SK-N-SH treated with all-trans-retinoic acid at 6 μM for 48 hours (cell line): ENCODE measurements at regions not wholly inside any gene's neighbourhood (a gene's known extent, or its start where the extent isn't known, plus 50 kb on each side); places are given as distances from the start of the nearest gene placed in this dataset.
"Not testable (repeated sequence)": the region's sequence is repeated elsewhere in the genome, so short reads cannot be mapped to it uniquely, and the experiment has no call there.

Experiments
- ATAC-seq: fragments of 200-7000 bp; cut with Tn5 transposase; 3 replicates; pipeline ENCODE4 v1.9.1; 2020; ENCODE audit warnings: mild to moderate bottlenecking, moderate library complexity
- ARNTL ChIP-seq: fragments of 450-650 bp; formaldehyde crosslinking; IDR thresholded peaks from 2 replicates; pipeline ENCODE4 v1.5.0; 2020; ENCODE audit warnings: low read depth, mild to moderate bottlenecking, moderate library complexity, borderline replicate concordance
- BACH2 ChIP-seq: fragments of 250-450 bp; sonication (Bioruptor Pico); IDR thresholded peaks from 2 replicates; pipeline ENCODE4 v1.9.0; 2021; ENCODE audit warnings: mild to moderate bottlenecking, borderline replicate concordance
- CREB5 ChIP-seq: fragments of 250-450 bp; sonication (Bioruptor Pico); IDR thresholded peaks from 2 replicates; pipeline ENCODE4 v1.5.1; 2020; ENCODE audit warnings: low read depth, mild to moderate bottlenecking, moderate library complexity
- CSDC2 ChIP-seq: fragments of 250-450 bp; sonication (Bioruptor Pico); IDR thresholded peaks from 2 replicates; pipeline ENCODE4 v1.5.0; 2020; ENCODE audit warnings: mild to moderate bottlenecking, moderate library complexity
- ESRRG ChIP-seq: fragments of 250-450 bp; sonication (Bioruptor Pico); IDR thresholded peaks from 2 replicates; pipeline ENCODE4 v1.6.1; 2021; ENCODE audit warnings: mild to moderate bottlenecking
- GLIS3 ChIP-seq: fragments of 250-450 bp; sonication (Bioruptor Pico); IDR thresholded peaks from 2 replicates; pipeline ENCODE4 v1.5.0; 2020; ENCODE audit warnings: mild to moderate bottlenecking, moderate library complexity
- ISL1 ChIP-seq: fragments of 250-450 bp; sonication (Bioruptor Pico); IDR thresholded peaks from 2 replicates; pipeline ENCODE4 v2.1.2; 2022; ENCODE audit warnings: mild to moderate bottlenecking, moderate library complexity
- PATZ1 ChIP-seq: fragments of 250-450 bp; sonication (Bioruptor Pico); IDR thresholded peaks from 2 replicates; pipeline ENCODE4 v1.8.0; 2020; ENCODE audit warnings: mild to moderate bottlenecking, moderate library complexity, borderline replicate concordance
- POU6F1 ChIP-seq: fragments of 250-450 bp; sonication (Bioruptor Pico); IDR thresholded peaks from 2 replicates; pipeline ENCODE4 v1.8.0; 2021; ENCODE audit warnings: low read depth, mild to moderate bottlenecking, moderate library complexity, borderline replicate concordance
- PPARA ChIP-seq: fragments of 250-450 bp; sonication (Bioruptor Pico); IDR thresholded peaks from 2 replicates; pipeline ENCODE4 v1.5.0; 2020; ENCODE audit warnings: mild to moderate bottlenecking, borderline replicate concordance
- RARB ChIP-seq: fragments of 250-450 bp; sonication (Bioruptor Pico); IDR thresholded peaks from 2 replicates; pipeline ENCODE4 v1.8.0; 2021; ENCODE audit warnings: mild to moderate bottlenecking, moderate library complexity
- SNAI2 ChIP-seq: fragments of 250-450 bp; sonication (Bioruptor Pico); IDR thresholded peaks from 2 replicates; pipeline ENCODE4 v1.5.0; 2020; ENCODE audit warnings: mild to moderate bottlenecking, moderate library complexity
- TCF4 ChIP-seq: fragments of 250-450 bp; sonication (Bioruptor Pico); IDR thresholded peaks from 2 replicates; pipeline ENCODE4 v1.8.0; 2021; ENCODE audit warnings: mild to moderate bottlenecking, moderate library complexity, borderline replicate concordance
- TSHZ2 ChIP-seq: fragments of 250-450 bp; sonication (Bioruptor Pico); IDR thresholded peaks from 2 replicates; pipeline ENCODE4 v1.5.0; 2020; ENCODE audit warnings: mild to moderate bottlenecking, moderate library complexity
- ZC3H10 ChIP-seq: fragments of 250-450 bp; sonication (Bioruptor Pico); IDR thresholded peaks from 2 replicates; pipeline ENCODE4 v1.5.1; 2021; ENCODE audit warnings: mild to moderate bottlenecking, moderate library complexity
- ZFP3 ChIP-seq: fragments of 250-450 bp; sonication (Bioruptor Pico); IDR thresholded peaks from 2 replicates; pipeline ENCODE4 v1.5.0; 2020; ENCODE audit warnings: mild to moderate bottlenecking, moderate library complexity
- ZFP30 ChIP-seq: fragments of 450-650 bp; formaldehyde crosslinking; IDR thresholded peaks from 2 replicates; pipeline ENCODE4 v1.5.0; 2022; ENCODE audit warnings: mild to moderate bottlenecking, moderate library complexity
- ZNF565 ChIP-seq: fragments of 450-650 bp; formaldehyde crosslinking; conservative IDR thresholded peaks from 2 replicates; pipeline ENCODE4 v1.5.0; 2020; ENCODE audit warnings: low read depth, mild to moderate bottlenecking, moderate library complexity
- ZNF70 ChIP-seq: fragments of 450-650 bp; formaldehyde crosslinking; IDR thresholded peaks from 2 replicates; pipeline ENCODE4 v1.5.0; 2020; ENCODE audit warnings: mild to moderate bottlenecking, moderate library complexity
- ZNF8 ChIP-seq: fragments of 450-650 bp; formaldehyde crosslinking; IDR thresholded peaks from 2 replicates; pipeline ENCODE4 v1.5.0; 2020; ENCODE audit warnings: mild to moderate bottlenecking, moderate library complexity
- TF ChIP-seq, protein P1 (sequence below): fragments of 250-450 bp; sonication (Bioruptor Pico); IDR thresholded peaks from 2 replicates; pipeline ENCODE4 v1.5.1; 2021; ENCODE audit warnings: mild to moderate bottlenecking, moderate library complexity

DNA sequence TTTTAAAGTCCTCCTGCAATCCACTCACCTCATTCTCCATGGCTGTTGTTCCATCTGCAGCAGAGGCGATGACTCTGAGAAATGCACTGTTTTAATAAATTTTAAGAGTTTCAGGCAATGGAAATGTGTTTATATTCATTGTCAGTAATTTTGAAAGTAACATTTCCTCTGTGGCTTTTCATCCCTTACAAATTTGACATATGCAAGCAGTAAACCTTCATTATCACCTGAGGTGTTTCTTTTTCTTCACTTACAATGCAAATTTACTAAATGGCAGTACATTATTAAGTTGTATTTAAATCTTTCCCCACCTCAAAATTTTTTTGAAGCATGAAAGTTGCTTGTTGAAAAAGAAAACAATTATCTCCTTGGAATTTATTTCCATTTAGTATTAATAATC, 136.9 kb downstream of the DIRAS2 start:
- ATAC-seq: no peak

GRCh38 chr9:90506402-90506801, 136.2 kb downstream of the DIRAS2 start:
- ATAC-seq: not testable (repeated sequence)

More for the DNA sequence above, 136.9 kb downstream of the DIRAS2 start:
- TF ChIP-seq CSDC2 (no peak), CREB5 (CRISPR knock-in tag) (no peak)

DNA sequence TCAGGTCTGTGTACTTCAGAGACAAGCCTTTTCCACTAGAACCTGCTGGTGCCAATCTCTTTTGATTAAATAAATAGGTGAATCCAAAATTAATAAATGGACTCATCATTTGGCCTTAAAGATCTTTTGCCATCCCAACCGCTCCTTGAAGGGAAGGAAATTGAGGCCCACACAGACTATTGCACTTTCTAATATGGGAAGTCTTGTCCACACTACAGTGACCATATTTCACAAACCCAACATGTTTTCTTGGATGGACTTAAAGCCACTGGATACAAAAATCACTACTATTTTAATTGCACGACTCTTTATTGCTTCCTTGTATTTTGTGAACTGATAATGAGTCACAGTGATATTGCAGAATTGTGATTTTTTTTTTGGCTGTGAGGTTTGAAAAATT, 135.0 kb downstream of the DIRAS2 start:
- no peak for ATAC-seq
- no peak for TF ChIP-seq ZNF70 (CRISPR knock-in tag)
- no peak for TF ChIP-seq CSDC2
- TF ChIP-seq, protein P1, sequence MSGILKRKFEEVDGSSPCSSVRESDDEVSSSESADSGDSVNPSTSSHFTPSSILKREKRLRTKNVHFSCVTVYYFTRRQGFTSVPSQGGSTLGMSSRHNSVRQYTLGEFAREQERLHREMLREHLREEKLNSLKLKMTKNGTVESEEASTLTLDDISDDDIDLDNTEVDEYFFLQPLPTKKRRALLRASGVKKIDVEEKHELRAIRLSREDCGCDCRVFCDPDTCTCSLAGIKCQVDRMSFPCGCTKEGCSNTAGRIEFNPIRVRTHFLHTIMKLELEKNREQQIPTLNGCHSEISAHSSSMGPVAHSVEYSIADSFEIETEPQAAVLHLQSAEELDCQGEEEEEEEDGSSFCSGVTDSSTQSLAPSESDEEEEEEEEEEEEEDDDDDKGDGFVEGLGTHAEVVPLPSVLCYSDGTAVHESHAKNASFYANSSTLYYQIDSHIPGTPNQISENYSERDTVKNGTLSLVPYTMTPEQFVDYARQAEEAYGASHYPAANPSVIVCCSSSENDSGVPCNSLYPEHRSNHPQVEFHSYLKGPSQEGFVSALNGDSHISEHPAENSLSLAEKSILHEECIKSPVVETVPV: no peak
- no peak for TF ChIP-seq SNAI2 (CRISPR knock-in tag)
- no peak for TF ChIP-seq TCF4 (CRISPR knock-in tag)
- no peak for TF ChIP-seq PPARA (CRISPR knock-in tag)
- TF ChIP-seq PATZ1 (CRISPR knock-in tag): no peak
- TF ChIP-seq RARB (CRISPR knock-in tag): no peak
- no peak for TF ChIP-seq BACH2
- TF ChIP-seq ARNTL: no peak
- TF ChIP-seq ZNF8 (CRISPR knock-in tag): no peak
- TF ChIP-seq CREB5 (CRISPR knock-in tag): no peak
- TF ChIP-seq ZFP3 (CRISPR knock-in tag): no peak
- no peak for TF ChIP-seq ISL1 (CRISPR knock-in tag)
- TF ChIP-seq ESRRG: no peak
- no peak for TF ChIP-seq GLIS3
- no peak for TF ChIP-seq ZC3H10 (CRISPR knock-in tag)

GRCh38 chr9:90508940-90509339, 133.7 kb downstream of the DIRAS2 start:
- ATAC-seq: no peak
- TF ChIP-seq ZFP30: no peak
- TF ChIP-seq TCF4 (CRISPR knock-in tag): no peak

GRCh38 chr9:90511711-90512110, 130.9 kb downstream of the DIRAS2 start:
- ATAC-seq: no peak
- no peak for TF ChIP-seq ZNF70 (CRISPR knock-in tag)
- TF ChIP-seq BACH2: no peak
- no peak for TF ChIP-seq TSHZ2 (CRISPR knock-in tag)
- no peak for TF ChIP-seq ZNF8 (CRISPR knock-in tag)
- no peak for TF ChIP-seq POU6F1 (CRISPR knock-in tag)
- TF ChIP-seq ZFP30: no peak
- TF ChIP-seq SNAI2 (CRISPR knock-in tag): no peak
- no peak for TF ChIP-seq PPARA (CRISPR knock-in tag)
- no peak for TF ChIP-seq RARB (CRISPR knock-in tag)
- TF ChIP-seq PATZ1 (CRISPR knock-in tag): no peak
- TF ChIP-seq ZC3H10 (CRISPR knock-in tag): no peak
- TF ChIP-seq CSDC2: no peak
- no peak for TF ChIP-seq ISL1 (CRISPR knock-in tag)
- no peak for TF ChIP-seq ZFP3 (CRISPR knock-in tag)
- TF ChIP-seq ZNF565 (CRISPR knock-in tag): no peak
